Stromal cell of bone marrow (primary cell): ENCODE measurements at regions not wholly inside any gene's neighbourhood (a gene's known extent, or its start where the extent isn't known, plus 50 kb on each side); places are given as distances from the start of the nearest gene placed in this dataset.
A peak's percentile ranks its signal among the peaks of the same experiment; 100 is the strongest.

Experiments
- DNase-seq: peaks from one replicate; pipeline ENCODE4 v3.0.0-alpha.2; 2012; ENCODE audit warnings: low read depth

GRCh38 chr5:175805256-175806011 lies 65.9 kb upstream of the CPLX2 start:
- no peak for DNase-seq

GRCh38 chr5:175808711-175809110 lies 62.7 kb upstream of the CPLX2 start:
- no peak for DNase-seq

- peak; percentile 13 for DNase-seq
Measured at GRCh38 chr5:175809531-175810121, 61.8 kb upstream of the CPLX2 start.

- DNase-seq: no peak
Measured at GRCh38 chr5:175810457-175810856, 60.9 kb upstream of the CPLX2 start.

- DNase-seq: no peak
Measured at GRCh38 chr5:175811589-175811988, 59.8 kb upstream of the CPLX2 start.

- DNase-seq: no peak
Measured at GRCh38 chr5:175813943-175814630, 57.3 kb upstream of the CPLX2 start.

GRCh38 chr5:175814691-175815090 lies 56.7 kb upstream of the CPLX2 start:
- peak; percentile 35 for DNase-seq

GRCh38 chr5:175815126-175815913 lies 56.1 kb upstream of the CPLX2 start:
- no peak for DNase-seq

GRCh38 chr5:175816348-175816747 lies 55.0 kb upstream of the CPLX2 start:
- DNase-seq: no peak

GRCh38 chr5:175819090-175819425 lies 52.3 kb upstream of the CPLX2 start:
- no peak for DNase-seq

- no peak for DNase-seq
Measured at GRCh38 chr5:175820230-175820629, 51.1 kb upstream of the CPLX2 start.
